Nephron (organoid): ENCODE measurements at regions not wholly inside any gene's neighbourhood (a gene's known extent, or its start where the extent isn't known, plus 50 kb on each side); places are given as distances from the start of the nearest gene placed in this dataset.

Experiments used
- H3K27ac Mint-ChIP-seq, 3 experiments: 2 replicates each; pipeline ENCODE4 v1.8.0; 2020; ENCODE audit warnings: mixed read lengths in 3 of 3, mild to moderate bottlenecking in 2 of 3, moderate library complexity in 1 of 3
- H3K27me3 Mint-ChIP-seq: 2 replicates; pipeline ENCODE4 v1.8.0; 2021; ENCODE audit warnings: low read depth, mild to moderate bottlenecking, moderate library complexity, mixed read lengths
- H3K36me3 Mint-ChIP-seq: 2 replicates; pipeline ENCODE4 v1.8.0; 2020; ENCODE audit warnings: low read depth, mixed read lengths
- H3K4me1 Mint-ChIP-seq: 2 replicates; pipeline ENCODE4 v1.8.0; 2020; ENCODE audit warnings: mixed read lengths
- H3K4me3 Mint-ChIP-seq, 3 experiments: 2 replicates each; pipeline ENCODE4 v1.8.0; 2020; ENCODE audit warnings: mild to moderate bottlenecking in 3 of 3, mixed read lengths in 3 of 3, moderate library complexity in 2 of 3
- H3K9me3 Mint-ChIP-seq: 2 replicates; pipeline ENCODE4 v1.8.0; 2020; ENCODE audit warnings: mixed read lengths
- CTCF ChIP-seq, 3 experiments: fragments of 200-600 bp; sonication (generic); IDR thresholded peaks; one replicate each; pipeline ENCODE4 v1.5.0; 2021; ENCODE audit warnings: antibody characterized with exemption in 3 of 3; ENCODE audit not compliant: unreplicated experiment in 3 of 3

GRCh38 chr7:79692015-79692414 lies 238.5 kb upstream of the MAGI2 start:
- H3K4me3 Mint-ChIP-seq = no peak overlapping the region
- no peaks in the 10 kb centered on the region for H3K36me3 Mint-ChIP-seq
- no peak for TF ChIP-seq CTCF (IDR thresholded peaks at IDR 0.05; ENCODE audit: unreplicated experiment in 3 of 3)
- no peak overlapping the region for H3K27ac Mint-ChIP-seq
- no peaks in the 10 kb centered on the region for H3K27me3 Mint-ChIP-seq
- no peaks in the 10 kb centered on the region for H3K9me3 Mint-ChIP-seq
- no peaks in the 10 kb centered on the region for H3K4me1 Mint-ChIP-seq

GRCh38 chr7:79691074-79691473 lies 237.6 kb upstream of the MAGI2 start:
- Mint-ChIP-seq H3K4me1 (no peaks in the 10 kb centered on the region), H3K9me3 (no peaks in the 10 kb centered on the region), H3K4me3 (no peak overlapping the region), H3K36me3 (no peaks in the 10 kb centered on the region), H3K27me3 (no peaks in the 10 kb centered on the region), H3K27ac (no peak overlapping the region)
- no peak for TF ChIP-seq CTCF (IDR thresholded peaks at IDR 0.05; ENCODE audit: unreplicated experiment in 3 of 3)

- no peak for TF ChIP-seq CTCF (IDR thresholded peaks at IDR 0.05; ENCODE audit: unreplicated experiment in 3 of 3)
- peaks cover 5% of the 10 kb centered on the region for H3K4me1 Mint-ChIP-seq
- no peaks in the 10 kb centered on the region for H3K27me3 Mint-ChIP-seq
- H3K27ac Mint-ChIP-seq = peak overlapping the region in 2 of 3 experiments; percentile 29 to 56
- peaks cover 8% of the 10 kb centered on the region for H3K9me3 Mint-ChIP-seq
- H3K36me3 Mint-ChIP-seq = peaks cover 4% of the 10 kb centered on the region
- H3K4me3 Mint-ChIP-seq = no peak overlapping the region
Measured at GRCh38 chr7:79684384-79684783, 230.9 kb upstream of the MAGI2 start.

- Mint-ChIP-seq H3K27ac (no peak overlapping the region), H3K4me1 (peaks cover 5% of the 10 kb centered on the region), H3K9me3 (peaks cover 8% of the 10 kb centered on the region), H3K4me3 (no peak overlapping the region), H3K36me3 (peaks cover 4% of the 10 kb centered on the region), H3K27me3 (no peaks in the 10 kb centered on the region)
- TF ChIP-seq CTCF (IDR thresholded peaks at IDR 0.05; ENCODE audit: unreplicated experiment in 3 of 3) = no peak
Measured at GRCh38 chr7:79683916-79684315, 230.4 kb upstream of the MAGI2 start.

GRCh38 chr7:79683185-79683890 lies 229.9 kb upstream of the MAGI2 start:
- peaks cover 5% of the 10 kb centered on the region for H3K4me1 Mint-ChIP-seq
- no peak for TF ChIP-seq CTCF (IDR thresholded peaks at IDR 0.05; ENCODE audit: unreplicated experiment in 3 of 3)
- H3K27ac Mint-ChIP-seq = no peak overlapping the region
- no peak overlapping the region for H3K4me3 Mint-ChIP-seq
- H3K36me3 Mint-ChIP-seq = peaks cover 4% of the 10 kb centered on the region
- H3K27me3 Mint-ChIP-seq = no peaks in the 10 kb centered on the region
- H3K9me3 Mint-ChIP-seq = peaks cover 8% of the 10 kb centered on the region

- Mint-ChIP-seq H3K4me3 (no peak overlapping the region), H3K4me1 (peaks cover 5% of the 10 kb centered on the region), H3K27ac (no peak overlapping the region), H3K36me3 (peaks cover 4% of the 10 kb centered on the region), H3K9me3 (peaks cover 10% of the 10 kb centered on the region), H3K27me3 (no peaks in the 10 kb centered on the region)
- TF ChIP-seq CTCF (IDR thresholded peaks at IDR 0.05; ENCODE audit: unreplicated experiment in 3 of 3) = no peak
Measured at GRCh38 chr7:79681454-79681853, 228.0 kb upstream of the MAGI2 start.
